GM23338 (cell line): ENCODE measurements at regions not wholly inside any gene's neighbourhood (a gene's known extent, or its start where the extent isn't known, plus 50 kb on each side); places are given as distances from the start of the nearest gene placed in this dataset.

ENCODE experiments used
- CREB1 ChIP-seq: fragments of 250-450 bp; sonication (Bioruptor Pico); IDR thresholded peaks from 2 replicates; pipeline ENCODE4 v1.5.0; 2020; ENCODE audit warnings: low read depth, mild to moderate bottlenecking, moderate library complexity
- EZH2 ChIP-seq: fragments of 200-600 bp; sonication (generic); IDR thresholded peaks from one replicate; pipeline ENCODE4 v1.8.0; 2017; ENCODE audit warnings: antibody characterized with exemption, mild to moderate bottlenecking, low read depth; ENCODE audit not compliant: unreplicated experiment
- EZH2phosphoT487 ChIP-seq: fragments of 200-600 bp; sonication (generic); IDR thresholded peaks from one replicate; pipeline ENCODE4 v1.8.1; 2018; ENCODE audit warnings: antibody characterized with exemption; ENCODE audit not compliant: unreplicated experiment
- JUNB ChIP-seq: IDR thresholded peaks from one replicate; pipeline ENCODE4 v1.6.1; 2016; ENCODE audit warnings: antibody characterized with exemption; ENCODE audit not compliant: unreplicated experiment
- NANOG ChIP-seq: IDR thresholded peaks from 2 replicates; pipeline ENCODE4 v1.6.1; 2016; ENCODE audit warnings: antibody characterized with exemption, borderline replicate concordance
- POLR2AphosphoS5 ChIP-seq: IDR thresholded peaks from 2 replicates; pipeline ENCODE4 v1.6.1; 2016; ENCODE audit warnings: antibody characterized with exemption, low read depth
- STAT1 ChIP-seq: IDR thresholded peaks from one replicate; pipeline ENCODE4 v1.6.1; 2016; ENCODE audit warnings: antibody characterized with exemption; ENCODE audit not compliant: unreplicated experiment
- ZNF114 ChIP-seq: fragments of 250-450 bp; sonication (Bioruptor Pico); IDR thresholded peaks from 2 replicates; pipeline ENCODE4 v1.5.0; 2020; ENCODE audit warnings: mild to moderate bottlenecking, moderate library complexity
- ZNF331 ChIP-seq: fragments of 250-450 bp; sonication (Bioruptor Pico); IDR thresholded peaks from 2 replicates; pipeline ENCODE4 v1.5.0; 2020; ENCODE audit warnings: low read depth, mild to moderate bottlenecking, moderate library complexity
- TF ChIP-seq, protein P1 (sequence below), 2 experiments: fragments of 200-600 bp in 1 of 2; sonication (generic) in 1 of 2; conservative IDR thresholded peaks; 2 replicates each; pipeline versions ENCODE4 v1.5.1 to v1.6.1; 2016 to 2017; ENCODE audit warnings: antibody characterized with exemption in 2 of 2, low read depth in 2 of 2, mild to moderate bottlenecking in 2 of 2, moderate library complexity in 1 of 2
- TF ChIP-seq, protein P2 (sequence below): IDR thresholded peaks from one replicate; pipeline ENCODE4 v1.6.1; 2018; ENCODE audit warnings: antibody characterized with exemption; ENCODE audit not compliant: unreplicated experiment

DNA sequence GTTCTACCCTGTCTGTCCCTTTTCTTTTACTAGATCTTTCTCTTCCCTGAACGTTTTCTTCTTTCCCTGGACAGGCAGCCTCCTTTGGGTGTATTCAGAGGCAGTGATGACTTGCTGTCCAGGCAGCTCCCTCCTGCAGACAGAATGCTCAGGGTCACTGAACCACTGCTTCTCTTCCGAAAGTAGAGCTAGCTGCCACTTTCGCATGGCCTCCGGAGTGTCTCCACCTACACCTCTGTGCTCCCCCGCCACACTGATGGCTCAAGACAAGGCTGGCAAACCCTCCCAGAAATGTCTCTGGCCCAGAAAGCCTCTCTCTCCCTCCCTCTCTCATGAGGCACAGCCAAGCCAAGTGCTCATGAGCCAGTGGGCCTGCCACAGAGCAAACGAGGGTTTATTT lies 207.8 kb downstream of the CDRT15L2 start:
- TF ChIP-seq EZH2 (no peak), POLR2AphosphoS5 (no peak), EZH2phosphoT487 (no peak), JUNB (no peak), CREB1 (CRISPR knock-in tag) (no peak), STAT1 (no peak), NANOG (no peak), ZNF114 (no peak), ZNF331 (CRISPR knock-in tag) (no peak)
- TF ChIP-seq, protein P1, sequence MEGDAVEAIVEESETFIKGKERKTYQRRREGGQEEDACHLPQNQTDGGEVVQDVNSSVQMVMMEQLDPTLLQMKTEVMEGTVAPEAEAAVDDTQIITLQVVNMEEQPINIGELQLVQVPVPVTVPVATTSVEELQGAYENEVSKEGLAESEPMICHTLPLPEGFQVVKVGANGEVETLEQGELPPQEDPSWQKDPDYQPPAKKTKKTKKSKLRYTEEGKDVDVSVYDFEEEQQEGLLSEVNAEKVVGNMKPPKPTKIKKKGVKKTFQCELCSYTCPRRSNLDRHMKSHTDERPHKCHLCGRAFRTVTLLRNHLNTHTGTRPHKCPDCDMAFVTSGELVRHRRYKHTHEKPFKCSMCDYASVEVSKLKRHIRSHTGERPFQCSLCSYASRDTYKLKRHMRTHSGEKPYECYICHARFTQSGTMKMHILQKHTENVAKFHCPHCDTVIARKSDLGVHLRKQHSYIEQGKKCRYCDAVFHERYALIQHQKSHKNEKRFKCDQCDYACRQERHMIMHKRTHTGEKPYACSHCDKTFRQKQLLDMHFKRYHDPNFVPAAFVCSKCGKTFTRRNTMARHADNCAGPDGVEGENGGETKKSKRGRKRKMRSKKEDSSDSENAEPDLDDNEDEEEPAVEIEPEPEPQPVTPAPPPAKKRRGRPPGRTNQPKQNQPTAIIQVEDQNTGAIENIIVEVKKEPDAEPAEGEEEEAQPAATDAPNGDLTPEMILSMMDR (conservative IDR thresholded peaks at IDR 0.05; ENCODE audit: low read depth in 2 of 2), result no peak
- TF ChIP-seq, protein P2, sequence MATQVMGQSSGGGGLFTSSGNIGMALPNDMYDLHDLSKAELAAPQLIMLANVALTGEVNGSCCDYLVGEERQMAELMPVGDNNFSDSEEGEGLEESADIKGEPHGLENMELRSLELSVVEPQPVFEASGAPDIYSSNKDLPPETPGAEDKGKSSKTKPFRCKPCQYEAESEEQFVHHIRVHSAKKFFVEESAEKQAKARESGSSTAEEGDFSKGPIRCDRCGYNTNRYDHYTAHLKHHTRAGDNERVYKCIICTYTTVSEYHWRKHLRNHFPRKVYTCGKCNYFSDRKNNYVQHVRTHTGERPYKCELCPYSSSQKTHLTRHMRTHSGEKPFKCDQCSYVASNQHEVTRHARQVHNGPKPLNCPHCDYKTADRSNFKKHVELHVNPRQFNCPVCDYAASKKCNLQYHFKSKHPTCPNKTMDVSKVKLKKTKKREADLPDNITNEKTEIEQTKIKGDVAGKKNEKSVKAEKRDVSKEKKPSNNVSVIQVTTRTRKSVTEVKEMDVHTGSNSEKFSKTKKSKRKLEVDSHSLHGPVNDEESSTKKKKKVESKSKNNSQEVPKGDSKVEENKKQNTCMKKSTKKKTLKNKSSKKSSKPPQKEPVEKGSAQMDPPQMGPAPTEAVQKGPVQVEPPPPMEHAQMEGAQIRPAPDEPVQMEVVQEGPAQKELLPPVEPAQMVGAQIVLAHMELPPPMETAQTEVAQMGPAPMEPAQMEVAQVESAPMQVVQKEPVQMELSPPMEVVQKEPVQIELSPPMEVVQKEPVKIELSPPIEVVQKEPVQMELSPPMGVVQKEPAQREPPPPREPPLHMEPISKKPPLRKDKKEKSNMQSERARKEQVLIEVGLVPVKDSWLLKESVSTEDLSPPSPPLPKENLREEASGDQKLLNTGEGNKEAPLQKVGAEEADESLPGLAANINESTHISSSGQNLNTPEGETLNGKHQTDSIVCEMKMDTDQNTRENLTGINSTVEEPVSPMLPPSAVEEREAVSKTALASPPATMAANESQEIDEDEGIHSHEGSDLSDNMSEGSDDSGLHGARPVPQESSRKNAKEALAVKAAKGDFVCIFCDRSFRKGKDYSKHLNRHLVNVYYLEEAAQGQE, result no peak
